Endothelial cell of umbilical vein (primary cell): ENCODE measurements at regions not wholly inside any gene's neighbourhood (a gene's known extent, or its start where the extent isn't known, plus 50 kb on each side); places are given as distances from the start of the nearest gene placed in this dataset.

Experiments
- CTCF ChIP-seq, 2 donors: IDR thresholded peaks; 1 replicate in 1 of 2; 2 replicates in 1 of 2; pipeline ENCODE4 v1.5.1; 2011; ENCODE audit warnings: low read length in 2 of 2, mild to moderate bottlenecking in 2 of 2, moderate library complexity in 2 of 2, control low read depth in 1 of 2, inconsistent platforms in 1 of 2, low read depth in 1 of 2; ENCODE audit not compliant: insufficient read depth in 1 of 2; ENCODE audit errors: extremely low read depth in 1 of 2
- FOS ChIP-seq: IDR thresholded peaks from 2 replicates; pipeline ENCODE4 v1.6.1; 2011; ENCODE audit warnings: mild to moderate bottlenecking, low read length, moderate library complexity, borderline replicate concordance; ENCODE audit not compliant: insufficient read depth
- MAX ChIP-seq: IDR thresholded peaks from 2 replicates; pipeline ENCODE4 v1.6.1; 2011; ENCODE audit not compliant: insufficient read depth, insufficient read length
- POLR2A ChIP-seq: IDR thresholded peaks from 2 replicates; pipeline ENCODE4 v1.6.1; 2012; ENCODE audit warnings: low read depth, mild to moderate bottlenecking, control low read depth, low read length
- POLR2AphosphoS5 ChIP-seq: IDR thresholded peaks from 2 replicates; pipeline ENCODE4 v1.6.1; 2012; ENCODE audit warnings: low read depth, mild to moderate bottlenecking, control low read depth, low read length, moderate library complexity; ENCODE audit not compliant: insufficient read depth

GRCh38 chr6:156273065-156273711 is 504.0 kb upstream of the ARID1B start:
- no peak for TF ChIP-seq CTCF (IDR thresholded peaks at IDR 0.05; ENCODE audit: extremely low read depth in 1 of 2, insufficient read depth in 1 of 2, low read depth in 1 of 2, low read length in 2 of 2)
- no peak for TF ChIP-seq POLR2AphosphoS5
- no peak for TF ChIP-seq MAX
- TF ChIP-seq FOS = no peak
- TF ChIP-seq POLR2A = no peak
